Body of pancreas (tissue), 4 donors: ENCODE measurements at regions not wholly inside any gene's neighbourhood (a gene's known extent, or its start where the extent isn't known, plus 50 kb on each side); places are given as distances from the start of the nearest gene placed in this dataset.

Experiments
- CTCF ChIP-seq, 7 experiments: fragments of 450-650 bp in 4 of 7; fragments of 200-600 bp in 3 of 7; sonication (generic) in 3 of 7; IDR thresholded peaks; one replicate each; pipeline ENCODE4 v1.5.1; 2016 to 2019; ENCODE audit warnings: antibody characterized with exemption in 7 of 7
- POLR2A ChIP-seq, 3 donors: fragments of 450-650 bp; IDR thresholded peaks; one replicate each; pipeline ENCODE4 v1.6.1; 2016; ENCODE audit warnings: antibody characterized with exemption in 3 of 3, mild to moderate bottlenecking in 2 of 3

GRCh38 chr2:145154731-145155130 is 634.8 kb upstream of the ZEB2 start:
- no peak for TF ChIP-seq CTCF (IDR thresholded peaks at IDR 0.05)
- no peak for TF ChIP-seq POLR2A (IDR thresholded peaks at IDR 0.05)
